Liver (tissue), 8 donors: ENCODE measurements at regions not wholly inside any gene's neighbourhood (a gene's known extent, or its start where the extent isn't known, plus 50 kb on each side); places are given as distances from the start of the nearest gene placed in this dataset.

Experiments used
- DNase-seq: peaks from one replicate; pipeline ENCODE4 v3.0.0-alpha.2; 2017; ENCODE audit warnings: low spot score
- H3K27ac ChIP-seq, 2 donors: one replicate each; pipeline ENCODE4 v1.7.0; 2013; ENCODE audit warnings: inconsistent platforms in 2 of 2, low read length in 2 of 2, control low read depth in 1 of 2, low read depth in 1 of 2, mild to moderate bottlenecking in 1 of 2
- H3K27me3 ChIP-seq, 4 donors: one replicate each; pipeline versions ENCODE4 v1.6.1 to v1.7.0; 2013; ENCODE audit warnings: low read length in 3 of 4, inconsistent platforms in 1 of 4, mild to moderate bottlenecking in 1 of 4, moderate library complexity in 1 of 4; ENCODE audit not compliant: control insufficient read depth in 4 of 4, insufficient read depth in 4 of 4
- H3K36me3 ChIP-seq, 4 donors: one replicate each; pipeline versions ENCODE4 v1.6.1 to v1.7.0; 2013; ENCODE audit warnings: low read length in 3 of 4, mild to moderate bottlenecking in 3 of 4, low read depth in 1 of 4, moderate library complexity in 1 of 4; ENCODE audit not compliant: control insufficient read depth in 4 of 4, insufficient read depth in 3 of 4
- H3K4me1 ChIP-seq, 4 donors: one replicate each; pipeline versions ENCODE4 v1.6.1 to v1.7.0; 2013; ENCODE audit warnings: low read length in 3 of 4, mild to moderate bottlenecking in 3 of 4, moderate library complexity in 1 of 4; ENCODE audit not compliant: control insufficient read depth in 4 of 4, insufficient read depth in 4 of 4
- H3K4me3 ChIP-seq, 3 donors: one replicate each; pipeline versions ENCODE4 v1.6.1 to v1.7.0; 2013; ENCODE audit warnings: low read length in 3 of 3, control low read depth in 1 of 3, low read depth in 1 of 3, mild to moderate bottlenecking in 1 of 3
- H3K9ac ChIP-seq, 2 donors: one replicate each; pipeline ENCODE4 v1.7.0; 2013; ENCODE audit warnings: low read length in 2 of 2, mild to moderate bottlenecking in 2 of 2, moderate library complexity in 2 of 2, control low read depth in 1 of 2, low read depth in 1 of 2
- H3K9me3 ChIP-seq, 4 donors: one replicate each; pipeline versions ENCODE4 v1.6.1 to v1.7.0; 2013; ENCODE audit warnings: low read length in 3 of 4; ENCODE audit not compliant: control insufficient read depth in 4 of 4
- ATF3 ChIP-seq: IDR thresholded peaks from 2 replicates; pipeline ENCODE4 v1.6.1; 2016; ENCODE audit warnings: antibody characterized with exemption
- EGR1 ChIP-seq, 2 donors: IDR thresholded peaks; 2 replicates each; pipeline ENCODE4 v1.6.1; 2016 to 2018; ENCODE audit warnings: antibody characterized with exemption in 2 of 2, low read depth in 2 of 2
- FOXA1 ChIP-seq: IDR thresholded peaks from 2 replicates; pipeline ENCODE4 v1.6.1; 2016; ENCODE audit warnings: antibody characterized with exemption
- FOXA2 ChIP-seq: IDR thresholded peaks from 2 replicates; pipeline ENCODE4 v1.6.1; 2016; ENCODE audit warnings: antibody characterized with exemption
- GABPA ChIP-seq, 2 donors: IDR thresholded peaks in 1 of 2; conservative IDR thresholded peaks in 1 of 2; 2 replicates each; pipeline ENCODE4 v1.6.1; 2016; ENCODE audit warnings: antibody characterized with exemption in 2 of 2, mild to moderate bottlenecking in 1 of 2, moderate library complexity in 1 of 2
- HNF4A ChIP-seq, 2 donors: conservative IDR thresholded peaks; 2 replicates each; pipeline ENCODE4 v1.6.1; 2016; ENCODE audit warnings: antibody characterized with exemption in 2 of 2, mild to moderate bottlenecking in 2 of 2
- HNF4G ChIP-seq: IDR thresholded peaks from 2 replicates; pipeline ENCODE4 v1.6.1; 2016; ENCODE audit warnings: antibody characterized with exemption
- JUND ChIP-seq, 2 donors: IDR thresholded peaks; 2 replicates each; pipeline ENCODE4 v1.6.1; 2016; ENCODE audit warnings: antibody characterized with exemption in 2 of 2
- MAX ChIP-seq: IDR thresholded peaks from 2 replicates; pipeline ENCODE4 v1.6.1; 2016; ENCODE audit warnings: antibody characterized with exemption
- NR2F2 ChIP-seq: IDR thresholded peaks from 2 replicates; pipeline ENCODE4 v1.6.1; 2016; ENCODE audit warnings: antibody characterized with exemption
- RAD21 ChIP-seq, 2 donors: IDR thresholded peaks; 2 replicates each; pipeline ENCODE4 v1.6.1; 2016; ENCODE audit warnings: antibody characterized with exemption in 2 of 2, mild to moderate bottlenecking in 2 of 2
- RXRA ChIP-seq, 2 donors: IDR thresholded peaks; 2 replicates each; pipeline ENCODE4 v1.6.1; 2017 to 2018; ENCODE audit warnings: antibody characterized with exemption in 2 of 2, mild to moderate bottlenecking in 1 of 2
- SP1 ChIP-seq: IDR thresholded peaks from 2 replicates; pipeline ENCODE4 v1.6.1; 2018; ENCODE audit warnings: antibody characterized with exemption, mild to moderate bottlenecking
- TAF1 ChIP-seq: conservative IDR thresholded peaks from 2 replicates; pipeline ENCODE4 v1.6.1; 2016; ENCODE audit warnings: antibody characterized with exemption, mild to moderate bottlenecking
- YY1 ChIP-seq: IDR thresholded peaks from 2 replicates; pipeline ENCODE4 v1.6.1; 2016; ENCODE audit warnings: antibody characterized with exemption, mild to moderate bottlenecking
- ZBTB33 ChIP-seq: IDR thresholded peaks from 2 replicates; pipeline ENCODE4 v1.6.1; 2016; ENCODE audit warnings: antibody characterized with exemption
- WGBS: extraction: QIAGEN DNeasy Blood & Tissue Kit; methylation state at CpG from one replicate; pipeline ENCODE4 v1.1.7; 2013; 5-methylcytosine and 5-hydroxymethylcytosine counted together
- TF ChIP-seq, protein P1 (sequence below): IDR thresholded peaks from 2 replicates; pipeline ENCODE4 v1.6.1; 2016; ENCODE audit warnings: antibody characterized with exemption, mild to moderate bottlenecking
- TF ChIP-seq, protein P2 (sequence below): fragments of 150-350 bp; IDR thresholded peaks from 2 replicates; pipeline ENCODE4 v1.5.1; 2017; ENCODE audit warnings: improper control_type of control experiment, low read depth, low read length; ENCODE audit not compliant: missing input control
- donor health status: healthy.
- donor health status: healthy.
- donor health status: healthy.
- donor health status: healthy.
- donor health status: healthy.

- H3K27ac ChIP-seq, result no peak overlapping the region
- H3K9ac ChIP-seq, result no peak overlapping the region
- no peaks in the 10 kb centered on the region for H3K27me3 ChIP-seq
- DNase-seq, result no peak
- no peaks in the 10 kb centered on the region for H3K36me3 ChIP-seq
- H3K9me3 ChIP-seq, result no peaks in the 10 kb centered on the region
- peaks cover 3 to 20% (median 11%) of the 10 kb centered on the region in 4 donors for H3K4me1 ChIP-seq
- 85% methylated on average over 4 of the region's 4 CpGs for WGBS
- TF ChIP-seq EGR1 (IDR thresholded peaks at IDR 0.05; ENCODE audit: low read depth in 2 of 2) (no peak), RAD21 (IDR thresholded peaks at IDR 0.05) (no peak), TAF1 (no peak), HNF4G (no peak), NR2F2 (no peak), JUND (IDR thresholded peaks at IDR 0.05) (no peak), YY1 (no peak), SP1 (no peak), ZBTB33 (no peak), RXRA (IDR thresholded peaks at IDR 0.05) (no peak), FOXA1 (no peak), FOXA2 (no peak), GABPA (IDR thresholded peaks at IDR 0.05 in 1 of 2, conservative IDR thresholded peaks at IDR 0.05 in 1 of 2) (no peak), ATF3 (no peak), MAX (no peak)
- TF ChIP-seq, protein P1, sequence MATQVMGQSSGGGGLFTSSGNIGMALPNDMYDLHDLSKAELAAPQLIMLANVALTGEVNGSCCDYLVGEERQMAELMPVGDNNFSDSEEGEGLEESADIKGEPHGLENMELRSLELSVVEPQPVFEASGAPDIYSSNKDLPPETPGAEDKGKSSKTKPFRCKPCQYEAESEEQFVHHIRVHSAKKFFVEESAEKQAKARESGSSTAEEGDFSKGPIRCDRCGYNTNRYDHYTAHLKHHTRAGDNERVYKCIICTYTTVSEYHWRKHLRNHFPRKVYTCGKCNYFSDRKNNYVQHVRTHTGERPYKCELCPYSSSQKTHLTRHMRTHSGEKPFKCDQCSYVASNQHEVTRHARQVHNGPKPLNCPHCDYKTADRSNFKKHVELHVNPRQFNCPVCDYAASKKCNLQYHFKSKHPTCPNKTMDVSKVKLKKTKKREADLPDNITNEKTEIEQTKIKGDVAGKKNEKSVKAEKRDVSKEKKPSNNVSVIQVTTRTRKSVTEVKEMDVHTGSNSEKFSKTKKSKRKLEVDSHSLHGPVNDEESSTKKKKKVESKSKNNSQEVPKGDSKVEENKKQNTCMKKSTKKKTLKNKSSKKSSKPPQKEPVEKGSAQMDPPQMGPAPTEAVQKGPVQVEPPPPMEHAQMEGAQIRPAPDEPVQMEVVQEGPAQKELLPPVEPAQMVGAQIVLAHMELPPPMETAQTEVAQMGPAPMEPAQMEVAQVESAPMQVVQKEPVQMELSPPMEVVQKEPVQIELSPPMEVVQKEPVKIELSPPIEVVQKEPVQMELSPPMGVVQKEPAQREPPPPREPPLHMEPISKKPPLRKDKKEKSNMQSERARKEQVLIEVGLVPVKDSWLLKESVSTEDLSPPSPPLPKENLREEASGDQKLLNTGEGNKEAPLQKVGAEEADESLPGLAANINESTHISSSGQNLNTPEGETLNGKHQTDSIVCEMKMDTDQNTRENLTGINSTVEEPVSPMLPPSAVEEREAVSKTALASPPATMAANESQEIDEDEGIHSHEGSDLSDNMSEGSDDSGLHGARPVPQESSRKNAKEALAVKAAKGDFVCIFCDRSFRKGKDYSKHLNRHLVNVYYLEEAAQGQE, result no peak
- TF ChIP-seq, protein P2, sequence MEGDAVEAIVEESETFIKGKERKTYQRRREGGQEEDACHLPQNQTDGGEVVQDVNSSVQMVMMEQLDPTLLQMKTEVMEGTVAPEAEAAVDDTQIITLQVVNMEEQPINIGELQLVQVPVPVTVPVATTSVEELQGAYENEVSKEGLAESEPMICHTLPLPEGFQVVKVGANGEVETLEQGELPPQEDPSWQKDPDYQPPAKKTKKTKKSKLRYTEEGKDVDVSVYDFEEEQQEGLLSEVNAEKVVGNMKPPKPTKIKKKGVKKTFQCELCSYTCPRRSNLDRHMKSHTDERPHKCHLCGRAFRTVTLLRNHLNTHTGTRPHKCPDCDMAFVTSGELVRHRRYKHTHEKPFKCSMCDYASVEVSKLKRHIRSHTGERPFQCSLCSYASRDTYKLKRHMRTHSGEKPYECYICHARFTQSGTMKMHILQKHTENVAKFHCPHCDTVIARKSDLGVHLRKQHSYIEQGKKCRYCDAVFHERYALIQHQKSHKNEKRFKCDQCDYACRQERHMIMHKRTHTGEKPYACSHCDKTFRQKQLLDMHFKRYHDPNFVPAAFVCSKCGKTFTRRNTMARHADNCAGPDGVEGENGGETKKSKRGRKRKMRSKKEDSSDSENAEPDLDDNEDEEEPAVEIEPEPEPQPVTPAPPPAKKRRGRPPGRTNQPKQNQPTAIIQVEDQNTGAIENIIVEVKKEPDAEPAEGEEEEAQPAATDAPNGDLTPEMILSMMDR, result no peak
- H3K4me3 ChIP-seq, result no peak overlapping the region
These were observed 247.0 kb upstream of the THBS1 start for GRCh38 chr15:39333896-39334295.

DNA sequence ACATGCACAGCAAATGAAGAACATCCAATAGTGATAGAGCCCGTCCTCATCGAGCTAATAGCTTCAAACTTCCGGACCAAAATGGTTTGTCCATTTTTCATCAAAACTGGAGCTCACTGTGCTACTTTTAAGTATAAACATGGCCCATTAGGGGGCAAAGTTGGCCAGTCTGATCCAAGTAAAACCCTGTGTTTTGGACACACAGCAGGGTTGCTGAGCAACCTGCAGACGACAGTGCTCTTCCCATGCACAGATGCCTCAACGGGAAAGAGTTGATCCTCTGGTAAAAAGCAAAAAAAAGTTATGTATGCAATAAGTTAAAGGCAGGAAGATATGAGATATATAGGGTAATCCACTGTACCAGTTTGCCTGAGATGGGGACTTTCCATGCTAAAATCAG, 244.0 kb upstream of the THBS1 start:
- H3K9ac ChIP-seq, result no peak overlapping the region
- no peaks in the 10 kb centered on the region for H3K36me3 ChIP-seq
- H3K27ac ChIP-seq, result no peak overlapping the region
- no peak overlapping the region for H3K4me3 ChIP-seq
- 83% methylated on average over 5 of the region's 5 CpGs for WGBS
- H3K4me1 ChIP-seq, result peaks cover 3 to 20% (median 11%) of the 10 kb centered on the region in 4 donors
- no peaks in the 10 kb centered on the region for H3K27me3 ChIP-seq
- no peaks in the 10 kb centered on the region for H3K9me3 ChIP-seq
- DNase-seq, result no peak
- TF ChIP-seq HNF4G (no peak), RXRA (IDR thresholded peaks at IDR 0.05) (no peak), ZBTB33 (no peak), GABPA (IDR thresholded peaks at IDR 0.05 in 1 of 2, conservative IDR thresholded peaks at IDR 0.05 in 1 of 2) (no peak), JUND (IDR thresholded peaks at IDR 0.05) (no peak), FOXA2 (no peak), HNF4A (conservative IDR thresholded peaks at IDR 0.05) (no peak)
- TF ChIP-seq, protein P2, result no peak
